G401 (cell line): ENCODE measurements at regions not wholly inside any gene's neighbourhood (a gene's known extent, or its start where the extent isn't known, plus 50 kb on each side); places are given as distances from the start of the nearest gene placed in this dataset.
"Not testable (repeated sequence)": the region's sequence is repeated elsewhere in the genome, so short reads cannot be mapped to it uniquely, and the experiment has no call there.

ENCODE experiments used
- DNase-seq: peaks from one replicate; pipeline ENCODE4 v3.0.0-alpha.2; 2015; ENCODE audit warnings: low spot score
- in situ Hi-C: cut with HindIII; loops from 2 replicates; pipeline ENCODE4 v1.10.0; 2016; ENCODE audit warnings: low sequenced_read_pairs, mixed read lengths

DNA sequence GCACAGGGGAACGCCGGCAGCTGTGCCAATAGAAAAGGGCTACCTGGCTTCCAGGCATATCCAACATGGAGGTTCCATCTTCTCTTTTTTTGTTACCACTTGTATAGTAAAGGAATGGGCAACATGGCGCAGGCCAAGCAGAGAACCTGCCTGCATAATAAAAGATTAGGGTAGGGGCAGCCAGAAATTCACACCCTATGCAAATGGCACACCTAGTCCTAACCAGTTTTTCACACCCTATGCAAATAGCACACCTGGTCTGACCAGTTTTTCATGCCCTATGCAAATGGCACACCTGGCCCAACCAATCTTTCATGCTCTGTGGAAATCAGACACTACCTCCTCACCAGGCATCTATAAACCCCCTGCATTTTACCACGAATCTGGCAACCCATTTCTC is 369.5 kb downstream of the IPMK start:
- in situ Hi-C loops = no loop called here
- DNase-seq = no peak

DNA sequence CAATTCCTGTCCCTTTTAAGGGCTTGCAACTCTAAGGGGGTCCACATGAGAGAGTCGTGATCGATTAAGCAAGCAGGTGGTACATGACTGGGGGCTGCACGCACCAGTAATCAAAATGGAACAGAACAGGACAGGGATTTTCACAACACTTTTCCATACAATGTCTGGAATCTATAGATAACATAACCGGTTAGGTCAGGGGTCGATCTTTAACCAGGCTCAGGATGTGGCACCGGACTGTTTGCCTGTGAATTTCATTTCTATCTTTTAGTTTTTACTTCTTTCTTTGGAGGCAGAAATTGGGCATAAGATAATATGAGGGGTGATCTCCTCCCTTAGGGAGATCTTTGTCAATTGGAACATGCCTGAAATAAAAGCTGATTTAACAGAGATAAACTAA is 370.1 kb downstream of the IPMK start:
- in situ Hi-C loops = no loop called here
- no peak for DNase-seq

DNA sequence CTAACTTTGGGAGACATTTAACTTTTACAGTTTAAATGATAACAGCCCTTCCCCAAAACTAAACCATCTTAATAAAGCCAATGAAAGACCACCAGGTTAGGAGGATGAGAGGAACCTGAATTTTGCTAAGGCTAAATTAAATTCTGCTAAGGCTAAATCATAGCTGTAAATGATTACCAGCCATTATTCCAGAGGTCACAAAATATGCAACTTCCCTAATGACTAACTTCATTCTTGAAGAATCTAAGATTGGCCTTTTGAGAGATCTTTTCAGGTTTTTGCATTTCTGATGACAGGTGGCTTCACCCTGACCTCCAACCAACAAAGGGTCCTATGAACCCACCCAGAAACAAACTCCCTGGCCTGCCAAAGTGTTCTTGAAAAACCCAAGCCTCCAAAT is 373.3 kb downstream of the IPMK start:
- in situ Hi-C loops = no loop called here

DNA sequence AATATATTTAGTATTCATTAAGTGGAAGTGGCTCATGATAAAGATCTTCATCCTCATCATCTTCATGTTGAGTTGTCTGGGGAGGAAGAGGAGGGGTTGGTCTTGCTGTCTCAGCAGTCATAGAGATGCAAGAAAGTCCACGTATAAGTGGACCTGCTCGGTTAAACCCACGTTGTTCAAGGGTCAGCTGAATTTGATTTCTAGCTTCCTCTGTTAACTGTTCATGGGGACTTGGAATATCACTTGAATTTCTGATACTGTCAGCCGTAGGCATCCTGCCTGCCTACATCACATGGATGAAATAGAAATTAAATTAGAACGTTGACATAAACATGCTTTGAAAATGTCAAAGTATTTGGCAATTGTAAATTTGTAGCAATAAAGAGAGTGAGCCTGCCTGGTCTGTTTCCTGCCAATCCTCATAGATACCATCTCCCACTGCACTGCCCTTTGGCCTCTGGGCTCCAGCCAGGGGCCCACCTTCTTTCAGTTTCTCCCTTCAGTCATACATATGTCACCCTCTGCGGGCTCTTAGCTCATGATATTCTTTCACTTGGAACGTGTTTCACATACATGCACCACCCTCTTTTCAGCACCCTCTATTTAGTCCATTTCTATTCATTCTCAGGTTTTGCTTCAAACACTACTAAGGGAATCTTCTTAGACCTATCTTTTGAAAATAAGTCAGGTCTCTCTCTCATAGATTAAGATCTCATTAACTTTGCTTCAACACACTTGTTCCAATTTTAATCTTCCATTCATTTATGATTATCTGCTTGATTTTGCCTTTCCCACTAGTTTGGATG is 376.3 kb downstream of the IPMK start:
- in situ Hi-C loops = no loop called here
- no peak for DNase-seq

More for the DNA sequence above, 373.3 kb downstream of the IPMK start:
- DNase-seq = no peak

DNA sequence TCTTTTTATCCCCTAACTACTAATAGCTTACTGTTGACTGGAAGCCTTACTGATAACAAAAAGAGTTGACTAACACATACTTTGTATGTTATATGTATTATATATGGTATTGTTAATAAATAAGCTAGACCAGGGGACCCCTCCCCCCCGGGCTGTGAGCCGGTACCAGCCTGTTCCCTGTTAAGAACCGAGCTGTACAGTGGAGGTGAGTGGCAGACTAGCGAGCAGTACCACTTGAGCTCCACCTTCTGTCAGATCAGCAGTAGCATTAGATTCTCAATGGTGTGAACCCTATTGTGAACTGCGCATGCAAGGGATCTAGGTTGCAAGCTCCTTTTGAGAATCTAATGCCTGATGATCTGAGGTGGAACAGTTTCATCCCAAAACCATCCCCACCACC is 377.0 kb downstream of the IPMK start:
- no peak for DNase-seq
- in situ Hi-C loops = no loop called here

DNA sequence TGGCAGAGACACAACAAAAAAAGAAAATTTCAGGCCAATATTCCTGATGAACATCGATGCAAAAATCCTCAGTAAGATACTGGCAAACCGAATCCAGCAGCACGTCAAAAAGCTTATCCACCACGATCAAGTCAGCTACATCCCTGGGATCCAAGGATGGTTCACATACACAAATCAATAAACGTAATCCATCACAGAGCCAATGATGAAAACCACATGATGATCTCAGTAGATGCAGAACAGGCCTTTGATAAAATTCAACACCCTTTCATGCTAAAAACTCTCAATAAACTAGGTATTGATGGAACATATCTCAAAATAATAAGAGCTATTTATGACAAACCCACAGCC is 382.1 kb downstream of the IPMK start:
- in situ Hi-C loops, DNase-seq: not testable (repeated sequence)

DNA sequence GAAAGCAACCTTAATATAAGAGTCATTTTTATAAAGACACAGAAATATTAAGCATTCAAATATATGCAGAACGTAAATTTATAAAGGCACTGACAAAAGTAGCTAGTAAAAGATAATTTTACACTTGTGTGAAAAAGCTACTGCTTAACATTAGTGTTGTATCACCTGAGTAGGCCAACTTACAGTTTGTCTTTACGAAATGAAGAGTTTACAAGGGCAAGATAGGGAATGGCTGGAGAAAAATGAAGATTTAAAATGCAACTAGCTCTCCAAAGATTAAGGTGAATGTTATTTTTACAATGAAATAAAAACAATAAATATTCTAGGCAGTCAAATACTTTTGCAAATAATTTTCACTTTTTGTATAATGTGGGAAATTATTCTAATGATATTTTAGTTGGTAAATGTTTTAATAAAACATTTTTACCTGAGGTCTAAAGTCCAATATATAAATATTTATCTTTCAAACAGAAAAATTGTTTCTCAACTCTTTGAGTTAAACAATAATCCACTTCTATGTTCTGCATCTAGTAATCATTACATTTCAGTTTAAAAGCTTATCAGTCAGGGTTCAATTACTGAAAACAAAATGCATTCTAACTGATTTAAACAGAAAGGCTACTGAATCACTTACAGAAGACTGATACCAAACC is 382.6 kb downstream of the IPMK start:
- DNase-seq = no peak
- in situ Hi-C loops = no loop called here

DNA sequence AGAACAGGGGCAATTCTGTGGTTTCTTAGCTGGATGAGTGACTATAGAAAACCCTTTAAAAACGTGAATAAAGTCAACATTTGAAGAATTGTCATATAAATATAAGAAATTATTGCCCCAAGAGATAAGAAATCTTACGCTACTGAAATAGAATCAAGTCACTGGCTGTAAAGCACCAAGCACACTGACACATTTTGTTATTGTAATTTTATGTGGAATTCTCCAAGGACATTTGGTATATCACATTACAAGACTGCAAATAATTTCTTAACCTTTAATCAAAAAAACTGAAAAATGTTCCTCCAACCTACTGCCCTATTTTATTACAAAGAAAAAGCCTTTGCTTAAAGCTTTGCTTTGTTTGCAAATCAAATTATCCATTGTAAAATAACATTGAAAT is 383.3 kb downstream of the IPMK start:
- in situ Hi-C loops = no loop called here
- DNase-seq = no peak

DNA sequence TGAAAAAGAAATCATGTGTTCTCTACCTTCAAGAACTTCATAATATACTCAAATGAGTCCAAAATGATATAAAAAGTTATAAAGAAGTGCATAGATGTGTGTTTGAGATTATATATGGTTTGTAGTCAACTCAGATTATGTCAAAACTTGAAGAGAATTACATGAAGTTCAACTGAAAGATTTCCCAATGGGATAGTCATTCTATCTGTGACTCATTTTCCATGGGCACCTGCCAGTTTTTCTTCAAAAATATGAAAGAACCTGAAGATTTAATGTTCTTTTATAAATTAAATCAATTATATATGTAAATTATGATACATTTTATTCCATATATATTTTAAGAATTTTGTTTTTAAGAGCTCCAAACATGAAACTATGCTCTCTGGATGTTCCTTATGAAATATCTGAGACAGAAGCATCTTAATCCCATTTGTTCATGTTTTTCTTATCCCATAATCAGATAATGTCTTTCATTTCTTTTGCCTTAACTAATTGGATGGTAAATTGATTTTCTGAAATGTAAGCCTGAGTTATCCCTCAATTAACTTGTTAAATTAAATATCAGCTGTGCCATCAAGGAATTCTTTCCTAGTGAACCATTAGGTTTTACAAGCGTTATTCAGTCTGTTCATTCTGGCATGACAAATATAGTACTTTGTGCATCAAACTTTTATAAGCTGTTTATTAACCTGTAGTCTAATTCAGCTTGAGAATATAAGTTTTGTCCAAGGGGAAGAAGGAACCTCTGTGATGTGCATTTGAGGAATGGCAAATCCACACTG is 387.1 kb downstream of the IPMK start:
- no peak for DNase-seq
- in situ Hi-C loops = no loop called here

DNA sequence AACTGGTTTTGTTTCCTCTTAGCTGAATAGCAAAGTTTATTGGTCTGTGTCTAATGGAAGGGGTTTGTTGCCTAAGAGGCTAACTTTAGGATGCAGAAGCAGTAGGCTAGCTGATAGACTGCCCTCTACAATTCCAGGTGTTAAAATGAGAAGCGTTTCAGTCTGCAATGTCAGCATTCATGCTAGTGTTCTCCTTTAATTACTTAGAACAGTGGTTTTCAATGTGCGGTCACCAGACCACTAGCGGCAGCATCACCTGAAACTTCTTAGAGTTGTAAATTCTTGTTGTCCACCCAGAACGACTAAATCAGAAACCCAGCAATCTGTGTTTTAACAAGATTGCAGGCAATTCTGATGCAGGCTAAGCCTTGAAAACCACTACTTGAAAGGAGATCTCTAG is 392.9 kb downstream of the IPMK start:
- DNase-seq = no peak
- in situ Hi-C loops = no loop called here

DNA sequence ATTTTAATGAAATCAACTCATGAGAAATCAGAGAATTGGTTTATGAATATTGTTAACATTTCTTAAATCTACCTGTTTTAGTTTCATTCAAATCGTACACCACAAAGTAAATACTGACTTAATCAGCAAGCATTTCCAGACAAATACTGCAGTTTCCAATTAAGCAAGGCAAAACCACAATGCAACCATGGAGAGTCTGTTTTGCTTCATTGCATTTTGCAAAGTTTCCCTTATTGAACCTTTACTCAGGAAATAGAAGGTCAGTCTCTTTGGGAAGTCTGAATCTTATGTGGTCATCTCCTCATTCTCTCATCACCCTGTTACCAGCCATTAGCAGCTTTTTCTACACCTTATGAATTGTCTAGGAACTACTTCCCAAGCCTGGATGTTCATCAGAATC is 400.5 kb downstream of the IPMK start:
- in situ Hi-C loops = no loop called here
- DNase-seq = no peak

DNA sequence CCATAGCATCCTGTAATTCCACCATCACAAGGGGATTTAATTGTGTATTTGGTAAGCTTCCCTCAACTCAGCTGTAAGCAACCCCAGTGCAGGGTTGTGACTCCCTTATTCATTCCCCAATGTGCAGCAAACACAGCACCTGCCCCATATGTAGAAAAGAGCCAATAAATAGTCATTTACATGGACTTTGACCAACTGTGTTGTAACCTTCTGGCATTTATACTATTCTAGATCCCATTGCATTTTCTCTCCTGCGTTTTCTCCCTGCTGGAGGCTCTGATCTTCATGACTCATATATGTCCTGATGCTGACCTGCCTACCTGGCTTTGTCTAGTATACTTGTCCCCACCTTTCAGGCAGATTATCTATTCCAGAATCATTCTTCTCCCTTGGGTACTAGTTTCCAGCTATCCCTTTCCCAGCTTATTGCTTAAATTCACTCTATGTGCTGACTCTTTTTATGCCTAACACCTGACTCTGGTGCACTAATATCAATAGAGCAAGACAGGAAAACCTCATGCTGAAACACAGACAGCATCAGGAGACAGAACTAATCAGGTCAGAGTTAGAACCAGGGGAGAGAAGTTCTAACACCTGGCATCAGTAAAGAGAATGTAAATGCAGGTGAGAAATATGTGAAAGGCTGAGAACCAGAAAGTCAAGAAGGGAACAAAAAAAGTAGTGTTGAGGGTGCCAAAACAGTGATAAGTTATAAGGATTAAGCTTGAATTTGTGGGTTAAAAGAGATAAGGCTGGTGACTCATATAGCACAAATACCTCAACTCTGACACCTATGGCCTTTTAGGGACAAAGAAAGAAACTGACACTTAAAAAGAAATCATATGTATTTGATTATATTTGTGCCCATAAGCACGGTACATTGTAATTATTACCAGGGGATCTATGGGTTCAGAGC is 402.7 kb downstream of the IPMK start:
- in situ Hi-C loops = no loop called here
- DNase-seq = no peak

DNA sequence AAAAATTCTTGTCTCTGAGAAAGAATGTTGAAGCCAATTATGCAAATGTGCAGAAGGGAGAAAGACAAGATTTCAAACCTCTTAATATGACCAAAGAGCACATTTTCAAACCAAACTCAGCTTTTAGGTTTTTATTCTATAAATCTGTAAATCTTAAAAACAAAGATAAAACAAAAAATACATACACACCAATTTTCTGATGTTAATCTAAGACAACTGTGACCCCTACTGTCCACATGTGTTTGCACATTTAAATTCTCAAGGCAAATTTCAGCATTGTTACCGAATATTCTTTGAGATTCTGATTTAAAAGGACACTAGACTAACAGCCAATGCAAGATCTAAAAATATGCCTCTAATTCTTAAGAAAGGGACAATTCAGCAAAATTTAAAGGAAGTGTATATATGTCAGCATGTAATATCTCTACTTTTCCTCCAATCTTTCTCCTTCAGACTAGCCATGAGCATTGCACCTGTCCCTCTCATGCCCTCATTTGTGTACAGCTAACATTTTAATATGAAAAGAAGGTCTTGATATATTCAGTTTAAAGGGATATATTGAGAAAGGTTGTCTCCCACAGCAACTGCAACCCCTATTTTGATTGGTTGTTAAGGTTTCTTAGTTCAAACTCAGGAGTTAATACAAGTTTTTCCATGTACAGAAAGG is 417.9 kb downstream of the IPMK start:
- no peak for DNase-seq
- in situ Hi-C loops = no loop called here

DNA sequence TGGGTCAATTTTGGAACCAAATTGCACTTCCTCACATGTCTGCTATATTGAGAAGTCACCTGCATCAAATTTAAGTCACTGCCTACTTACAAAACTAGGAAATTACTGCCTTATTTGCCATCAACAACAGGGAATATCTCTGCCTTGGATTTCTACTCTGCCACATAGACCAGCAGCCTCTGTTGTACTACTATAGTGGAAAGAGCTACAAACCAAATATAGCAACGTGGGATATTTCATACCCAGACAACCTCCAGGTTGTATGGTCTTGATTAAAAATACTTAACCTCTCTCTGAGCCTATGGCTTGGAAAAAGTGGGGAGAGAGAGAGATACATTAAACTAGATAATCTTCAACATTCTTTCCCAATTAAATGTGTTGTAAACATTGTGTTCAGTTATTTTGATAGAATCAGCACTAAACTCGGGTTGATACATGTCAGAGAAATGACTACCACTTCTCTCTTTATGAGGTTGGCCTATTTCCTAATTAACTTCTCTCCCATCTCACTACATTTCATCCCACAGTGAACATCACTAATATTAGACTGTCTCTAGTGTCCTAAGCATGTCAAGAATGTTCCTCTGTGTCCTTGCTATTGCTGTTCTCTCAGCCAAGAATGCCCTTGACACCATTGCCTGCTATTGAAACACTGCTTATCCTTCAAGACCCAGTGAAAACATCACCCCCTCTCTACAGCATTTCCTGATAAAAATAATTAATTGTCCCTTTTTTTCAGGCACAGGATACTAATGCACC is 421.2 kb downstream of the IPMK start:
- in situ Hi-C loops = no loop called here

DNA sequence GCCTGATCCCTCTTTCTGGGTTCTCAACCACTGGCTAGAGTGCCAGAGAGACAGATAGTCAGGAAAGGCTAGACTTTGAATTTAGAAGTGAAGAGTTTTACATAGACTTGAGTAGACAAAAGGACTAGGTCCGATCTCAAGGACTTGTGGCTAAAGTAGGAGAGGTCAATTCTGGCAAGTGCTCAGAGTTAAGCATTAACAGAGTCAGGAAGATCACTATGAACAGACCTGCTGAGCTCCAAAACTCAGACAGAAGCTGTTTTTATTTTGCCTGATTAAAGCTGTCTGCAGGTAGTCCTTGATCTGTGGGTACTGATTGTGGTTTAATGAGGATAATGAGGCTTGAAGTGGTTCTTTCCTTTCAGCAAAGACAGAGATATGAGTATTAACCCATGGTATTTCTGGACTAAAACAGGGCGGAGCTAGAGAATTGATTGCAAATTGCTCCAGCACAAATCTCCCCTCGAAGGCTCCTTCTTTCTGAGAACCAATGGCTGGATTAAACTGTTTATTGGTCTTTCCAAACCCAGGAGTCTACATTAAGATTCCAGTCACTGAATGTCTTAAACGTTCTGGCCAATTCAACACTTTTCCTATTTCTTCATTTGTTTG is 423.2 kb downstream of the IPMK start:
- in situ Hi-C loops = no loop called here

More for the DNA sequence above, 421.2 kb downstream of the IPMK start:
- DNase-seq = no peak

DNA sequence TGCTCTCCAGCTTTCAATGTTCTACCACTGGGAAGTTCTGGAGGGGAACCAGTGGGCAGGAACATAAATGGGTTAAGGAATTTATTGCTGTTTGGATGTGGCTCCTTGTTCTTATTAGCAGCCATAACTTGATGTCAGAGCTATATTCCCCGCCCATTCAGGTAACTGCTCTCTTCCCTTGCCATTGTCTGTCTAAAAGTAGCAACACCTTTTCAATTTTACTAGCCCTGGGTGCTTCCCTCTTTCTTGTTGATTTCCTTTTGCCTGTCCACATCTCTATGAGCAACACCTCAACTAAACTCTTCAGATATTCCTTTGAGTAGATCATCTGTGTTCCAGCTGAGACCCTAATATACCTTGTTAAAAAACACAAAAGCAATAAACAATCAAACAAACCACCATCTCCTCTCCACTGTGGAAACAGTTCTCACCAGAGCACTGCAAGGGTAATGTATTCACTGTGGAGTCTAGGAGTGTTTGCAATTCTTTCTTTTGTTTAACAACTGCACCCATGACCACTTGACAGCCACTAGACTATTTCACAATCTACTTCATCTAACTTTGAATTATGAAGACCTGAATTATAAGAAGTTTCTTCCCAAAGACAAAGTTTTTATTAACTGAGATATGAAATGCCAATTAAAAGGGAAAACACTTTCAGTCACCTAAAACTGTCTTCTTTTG is 436.7 kb downstream of the IPMK start:
- in situ Hi-C loops = no loop called here
- DNase-seq = no peak

More for the DNA sequence above, 423.2 kb downstream of the IPMK start:
- DNase-seq = no peak

DNA sequence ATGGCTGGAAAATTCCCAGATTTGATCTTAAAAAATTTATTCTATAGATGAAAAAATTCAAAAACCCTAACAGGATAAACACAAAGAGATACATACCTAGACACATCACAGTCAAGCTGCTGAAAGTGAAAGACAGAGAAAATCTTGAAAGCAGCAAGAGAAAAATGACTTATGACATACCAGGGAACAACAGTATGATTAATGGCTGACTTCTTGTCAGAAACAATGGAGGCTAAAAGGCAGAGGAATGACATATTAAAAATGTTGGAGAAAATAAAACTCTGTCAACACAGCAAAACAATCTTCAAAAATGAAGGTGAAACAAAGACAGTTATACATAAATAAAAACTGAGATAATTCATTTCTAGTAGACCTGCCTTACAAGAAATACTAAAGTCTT is 442.7 kb downstream of the IPMK start:
- no peak for DNase-seq
- in situ Hi-C loops = no loop called here
